Endothelial cell of umbilical vein (primary cell): ENCODE measurements at regions not wholly inside any gene's neighbourhood (a gene's known extent, or its start where the extent isn't known, plus 50 kb on each side); places are given as distances from the start of the nearest gene placed in this dataset.

ENCODE experiments used
- BruUV-seq: library from RNA; stranded (reverse); fragments of 400-500 nt; replicated peaks from 2 replicates; lab custom pipeline; 2021; lab: Mats Ljungman, UMichigan
- CTCF ChIA-PET: fragments of 300-600, 350-600 bp; sonication (Branson Sonifier 250); formaldehyde crosslinking; loops from one replicate; lab custom pipeline; 2021; ENCODE audit warnings: antibody characterized with exemption, inconsistent platforms; lab: Charles Lee
- POLR2A ChIA-PET: fragments of 300-600, 350-600 bp; sonication (Branson Sonifier 250); formaldehyde crosslinking; loops from one replicate; lab custom pipeline; 2021; ENCODE audit warnings: antibody characterized with exemption, inconsistent platforms; lab: Charles Lee
- DNase-seq: peaks from one replicate; pipeline ENCODE4 v3.0.0-alpha.2; 2011; ENCODE audit warnings: low read depth, low spot score
- FAIRE-seq: peaks from 2 replicates; lab custom pipeline; 2011; peaks lifted over from hg19 to GRCh38; lab: Jason Lieb, UNC
- H2AFZ ChIP-seq: 2 replicates; pipeline ENCODE4 v1.6.0; 2012; ENCODE audit warnings: low read depth, low read length, control low read depth, inconsistent platforms
- H3K27ac ChIP-seq: 2 replicates; pipeline ENCODE4 v1.5.1; 2011; ENCODE audit warnings: low read depth, mild to moderate bottlenecking, control low read depth, low read length, moderate library complexity; ENCODE audit not compliant: insufficient read depth
- H3K27me3 ChIP-seq, 2 experiments: 2 replicates each; pipeline versions ENCODE4 v1.6.0 to v1.6.1; 2011; ENCODE audit warnings: low read length in 2 of 2, mixed read lengths in 1 of 2; ENCODE audit not compliant: control insufficient read depth in 2 of 2, insufficient read depth in 2 of 2
- H3K36me3 ChIP-seq, 2 experiments: 2 replicates in 1 of 2; 3 replicates in 1 of 2; pipeline ENCODE4 v1.5.1; 2011; ENCODE audit warnings: low read length in 2 of 2, mild to moderate bottlenecking in 1 of 2, moderate library complexity in 1 of 2; ENCODE audit not compliant: control insufficient read depth in 2 of 2, insufficient read depth in 2 of 2; ENCODE audit errors: extremely low read depth in 1 of 2
- H3K4me1 ChIP-seq: 3 replicates; pipeline ENCODE4 v1.5.1; 2011; ENCODE audit warnings: mild to moderate bottlenecking, low read length; ENCODE audit not compliant: control insufficient read depth, insufficient read depth; ENCODE audit errors: extremely low read depth
- H3K4me2 ChIP-seq: 2 replicates; pipeline ENCODE4 v1.6.1; 2011; ENCODE audit warnings: low read length, control low read depth, mixed read lengths; ENCODE audit not compliant: insufficient read depth
- H3K4me3 ChIP-seq, 3 experiments: fragments of 200-600 bp in 1 of 3; sonication (generic), shearing (Covaris generic) in 1 of 3; replicated peaks in 1 of 3; 2 replicates each; pipeline ENCODE4 v1.5.1; 2011 to 2016; ENCODE audit warnings: control low read depth in 3 of 3, low read length in 3 of 3, mild to moderate bottlenecking in 2 of 3, inconsistent platforms in 1 of 3, low read depth in 1 of 3, moderate library complexity in 1 of 3; ENCODE audit not compliant: insufficient read depth in 1 of 3
- H3K79me2 ChIP-seq: 2 replicates; pipeline ENCODE4 v1.6.0; 2012; ENCODE audit warnings: low read length, inconsistent platforms; ENCODE audit not compliant: control insufficient read depth, insufficient read depth
- H3K9ac ChIP-seq: replicated peaks from 2 replicates; pipeline ENCODE3; 2011; ENCODE audit warnings: low read length, control low read depth; ENCODE audit not compliant: insufficient read depth; ENCODE audit errors: extremely low read depth
- H3K9me1 ChIP-seq: replicated peaks from 3 replicates; pipeline ENCODE4 v1.6.0; 2011; ENCODE audit warnings: mild to moderate bottlenecking, low read length; ENCODE audit not compliant: control insufficient read depth, insufficient read depth; ENCODE audit errors: extremely low read depth
- H3K9me3 ChIP-seq: replicated peaks from 2 replicates; pipeline ENCODE4 v1.5.1; 2012; ENCODE audit warnings: low read length, inconsistent platforms; ENCODE audit not compliant: control insufficient read depth, insufficient read depth
- H4K20me1 ChIP-seq: replicated peaks from 2 replicates; pipeline ENCODE3; 2011; ENCODE audit warnings: mild to moderate bottlenecking, low read length; ENCODE audit not compliant: control insufficient read depth, insufficient read depth; ENCODE audit errors: extremely low read depth
- EZH2 ChIP-seq: IDR thresholded peaks from 2 replicates; pipeline ENCODE4 v1.6.1; 2012; ENCODE audit warnings: borderline replicate concordance, low read depth, mild to moderate bottlenecking, moderate library complexity, low read length, inconsistent platforms; ENCODE audit not compliant: severe bottlenecking
- FOS ChIP-seq: IDR thresholded peaks from 2 replicates; pipeline ENCODE4 v1.6.1; 2011; ENCODE audit warnings: mild to moderate bottlenecking, low read length, moderate library complexity, borderline replicate concordance; ENCODE audit not compliant: insufficient read depth
- GATA2 ChIP-seq: IDR thresholded peaks from 2 replicates; pipeline ENCODE4 v1.7.0; 2011; ENCODE audit warnings: low read depth, mild to moderate bottlenecking, moderate library complexity, mixed read lengths, low read length; ENCODE audit not compliant: insufficient read length, insufficient read depth
- JUN ChIP-seq: IDR thresholded peaks from 2 replicates; pipeline ENCODE4 v1.6.1; 2011; ENCODE audit warnings: borderline replicate concordance, low read depth; ENCODE audit not compliant: insufficient read length, insufficient read depth
- MYC ChIP-seq: IDR thresholded peaks from one replicate; pipeline ENCODE4 v1.6.1; 2011; ENCODE audit warnings: mild to moderate bottlenecking, low read depth, low read length
- POLR2A ChIP-seq: IDR thresholded peaks from 2 replicates; pipeline ENCODE4 v1.6.1; 2012; ENCODE audit warnings: low read depth, mild to moderate bottlenecking, control low read depth, low read length
- POLR2AphosphoS5 ChIP-seq: IDR thresholded peaks from 2 replicates; pipeline ENCODE4 v1.6.1; 2012; ENCODE audit warnings: low read depth, mild to moderate bottlenecking, control low read depth, low read length, moderate library complexity; ENCODE audit not compliant: insufficient read depth
- dilution Hi-C: fragments of 300-500 bp; cut with MboI; formaldehyde crosslinking; loops from one replicate; pipeline ENCODE4 v1.15.0; 2019; ENCODE audit warnings: low sequenced_read_pairs; ENCODE audit not compliant: extremely low pct_ligation_motif_present
- intact Hi-C: fragments of 100-400 bp; cut with micrococcal nuclease; formaldehyde crosslinking; loops from one replicate; pipeline ENCODE4 v1.10.0; 2022
- TF ChIP-seq, protein P1 (sequence below): IDR thresholded peaks from 2 replicates; pipeline ENCODE4 v1.6.1; 2011; ENCODE audit not compliant: insufficient read depth, insufficient read length
- TF ChIP-seq, protein P2 (sequence below), 2 donors: IDR thresholded peaks; 1 replicate in 1 of 2; 2 replicates in 1 of 2; pipeline ENCODE4 v1.5.1; 2011; ENCODE audit warnings: low read length in 2 of 2, mild to moderate bottlenecking in 2 of 2, moderate library complexity in 2 of 2, control low read depth in 1 of 2, inconsistent platforms in 1 of 2, low read depth in 1 of 2; ENCODE audit not compliant: insufficient read depth in 1 of 2; ENCODE audit errors: extremely low read depth in 1 of 2

GRCh38 chr3:193910310-193910709 is 225.6 kb upstream of the HES1 start:
- Histone ChIP-seq H3K9me3 (no peaks in the 10 kb centered on the region), H3K4me3 (no peak overlapping the region), H3K36me3 (no peaks in the 10 kb centered on the region), H3K27ac (no peak overlapping the region), H3K79me2 (no peaks in the 10 kb centered on the region), H3K27me3 (no peaks in the 10 kb centered on the region), H4K20me1 (no peaks in the 10 kb centered on the region), H3K4me1 (peaks cover 7% of the 10 kb centered on the region), H2AFZ (no peak overlapping the region), H3K9ac (no peak overlapping the region), H3K9me1 (no peaks in the 10 kb centered on the region), H3K4me2 (no peak overlapping the region)
- intact Hi-C loops (no loop called here), dilution Hi-C loops (no loop called here)
- CTCF ChIA-PET, result interaction anchor here (1.5 kb wide), 1 partner anchor 60 kb away, joined by 4 read pairs; no protein-coding TSS in a partner anchor
- BruUV-seq, result no TSS peak
- DNase-seq (no peak), FAIRE-seq (no peak)
- TF ChIP-seq POLR2A (no peak), JUN (no peak), EZH2 (no peak), MYC (no peak), FOS (no peak), GATA2 (no peak), POLR2AphosphoS5 (no peak)
- TF ChIP-seq, protein P1, sequence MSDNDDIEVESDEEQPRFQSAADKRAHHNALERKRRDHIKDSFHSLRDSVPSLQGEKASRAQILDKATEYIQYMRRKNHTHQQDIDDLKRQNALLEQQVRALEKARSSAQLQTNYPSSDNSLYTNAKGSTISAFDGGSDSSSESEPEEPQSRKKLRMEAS, result no peak
- TF ChIP-seq, protein P2, sequence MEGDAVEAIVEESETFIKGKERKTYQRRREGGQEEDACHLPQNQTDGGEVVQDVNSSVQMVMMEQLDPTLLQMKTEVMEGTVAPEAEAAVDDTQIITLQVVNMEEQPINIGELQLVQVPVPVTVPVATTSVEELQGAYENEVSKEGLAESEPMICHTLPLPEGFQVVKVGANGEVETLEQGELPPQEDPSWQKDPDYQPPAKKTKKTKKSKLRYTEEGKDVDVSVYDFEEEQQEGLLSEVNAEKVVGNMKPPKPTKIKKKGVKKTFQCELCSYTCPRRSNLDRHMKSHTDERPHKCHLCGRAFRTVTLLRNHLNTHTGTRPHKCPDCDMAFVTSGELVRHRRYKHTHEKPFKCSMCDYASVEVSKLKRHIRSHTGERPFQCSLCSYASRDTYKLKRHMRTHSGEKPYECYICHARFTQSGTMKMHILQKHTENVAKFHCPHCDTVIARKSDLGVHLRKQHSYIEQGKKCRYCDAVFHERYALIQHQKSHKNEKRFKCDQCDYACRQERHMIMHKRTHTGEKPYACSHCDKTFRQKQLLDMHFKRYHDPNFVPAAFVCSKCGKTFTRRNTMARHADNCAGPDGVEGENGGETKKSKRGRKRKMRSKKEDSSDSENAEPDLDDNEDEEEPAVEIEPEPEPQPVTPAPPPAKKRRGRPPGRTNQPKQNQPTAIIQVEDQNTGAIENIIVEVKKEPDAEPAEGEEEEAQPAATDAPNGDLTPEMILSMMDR (IDR thresholded peaks at IDR 0.05; ENCODE audit: extremely low read depth in 1 of 2, insufficient read depth in 1 of 2, low read depth in 1 of 2, low read length in 2 of 2), result no peak
- POLR2A ChIA-PET, result no interaction called here
